ENCODE measurements at regions not wholly inside any gene's neighbourhood (a gene's known extent, or its start where the extent isn't known, plus 50 kb on each side); places are given as distances from the start of the nearest gene placed in this dataset.
"Not testable (repeated sequence)": the region's sequence is repeated elsewhere in the genome, so short reads cannot be mapped to it uniquely, and the experiment has no call there.

DNA sequence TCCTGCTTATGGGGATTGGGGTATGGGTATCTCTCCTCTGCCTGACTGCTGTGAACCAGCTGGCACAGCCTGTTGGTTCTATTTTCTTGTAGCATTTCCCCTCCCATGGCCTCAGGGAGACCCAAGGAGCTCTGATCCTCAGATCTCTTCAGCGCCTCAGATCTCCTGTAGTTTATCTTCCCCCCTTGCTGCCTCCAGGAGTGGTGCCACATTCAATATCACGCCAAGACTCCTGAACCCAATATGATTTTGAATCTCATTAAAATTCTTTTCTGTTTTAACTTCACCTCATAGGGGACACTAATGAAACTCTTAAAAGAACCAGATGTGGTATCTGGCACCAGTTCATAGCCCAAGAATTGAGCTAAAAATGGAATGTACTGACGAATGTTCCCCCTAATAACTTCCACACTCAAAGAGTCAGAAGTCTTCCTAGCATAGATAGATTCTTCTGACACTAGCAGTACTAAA, 59.6 kb upstream of the LIFR start:
- TF ChIP-seq, protein P1, sequence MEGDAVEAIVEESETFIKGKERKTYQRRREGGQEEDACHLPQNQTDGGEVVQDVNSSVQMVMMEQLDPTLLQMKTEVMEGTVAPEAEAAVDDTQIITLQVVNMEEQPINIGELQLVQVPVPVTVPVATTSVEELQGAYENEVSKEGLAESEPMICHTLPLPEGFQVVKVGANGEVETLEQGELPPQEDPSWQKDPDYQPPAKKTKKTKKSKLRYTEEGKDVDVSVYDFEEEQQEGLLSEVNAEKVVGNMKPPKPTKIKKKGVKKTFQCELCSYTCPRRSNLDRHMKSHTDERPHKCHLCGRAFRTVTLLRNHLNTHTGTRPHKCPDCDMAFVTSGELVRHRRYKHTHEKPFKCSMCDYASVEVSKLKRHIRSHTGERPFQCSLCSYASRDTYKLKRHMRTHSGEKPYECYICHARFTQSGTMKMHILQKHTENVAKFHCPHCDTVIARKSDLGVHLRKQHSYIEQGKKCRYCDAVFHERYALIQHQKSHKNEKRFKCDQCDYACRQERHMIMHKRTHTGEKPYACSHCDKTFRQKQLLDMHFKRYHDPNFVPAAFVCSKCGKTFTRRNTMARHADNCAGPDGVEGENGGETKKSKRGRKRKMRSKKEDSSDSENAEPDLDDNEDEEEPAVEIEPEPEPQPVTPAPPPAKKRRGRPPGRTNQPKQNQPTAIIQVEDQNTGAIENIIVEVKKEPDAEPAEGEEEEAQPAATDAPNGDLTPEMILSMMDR (IDR thresholded peaks at IDR 0.05): no peak
- DNase-seq (ENCODE audit: low spot score) (no peak), ATAC-seq (ENCODE audit: low FRiP score) (no peak)

DNA sequence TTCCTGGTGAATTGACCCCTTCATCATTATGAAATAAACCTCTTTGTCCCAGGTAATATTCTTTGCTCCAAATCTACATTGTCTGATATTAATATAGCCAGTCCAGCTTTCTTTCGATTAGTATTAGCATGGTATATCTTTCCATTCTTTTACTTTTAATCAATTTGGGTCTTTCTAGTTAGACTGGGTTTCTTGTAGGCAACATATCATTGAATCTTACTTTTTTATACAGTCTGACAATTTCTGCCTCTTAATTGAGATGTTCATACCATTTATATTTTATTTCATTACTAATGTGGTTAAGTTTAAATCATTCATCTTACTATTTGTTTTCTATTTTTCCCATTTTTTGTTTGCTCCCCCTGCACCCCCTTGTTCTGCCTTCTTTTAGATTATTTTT, 61.7 kb upstream of the LIFR start:
- ATAC-seq (ENCODE audit: low FRiP score) (no peak), DNase-seq (ENCODE audit: low spot score) (no peak)
- TF ChIP-seq, protein P1 (IDR thresholded peaks at IDR 0.05): no peak

- TF ChIP-seq, protein P1 (IDR thresholded peaks at IDR 0.05): no peak
- no peak for DNase-seq (ENCODE audit: low spot score)
- no peak for ATAC-seq (ENCODE audit: low FRiP score)
Observed at GRCh38 chr5:38621331-38621730, 64.9 kb upstream of the LIFR start.

DNA sequence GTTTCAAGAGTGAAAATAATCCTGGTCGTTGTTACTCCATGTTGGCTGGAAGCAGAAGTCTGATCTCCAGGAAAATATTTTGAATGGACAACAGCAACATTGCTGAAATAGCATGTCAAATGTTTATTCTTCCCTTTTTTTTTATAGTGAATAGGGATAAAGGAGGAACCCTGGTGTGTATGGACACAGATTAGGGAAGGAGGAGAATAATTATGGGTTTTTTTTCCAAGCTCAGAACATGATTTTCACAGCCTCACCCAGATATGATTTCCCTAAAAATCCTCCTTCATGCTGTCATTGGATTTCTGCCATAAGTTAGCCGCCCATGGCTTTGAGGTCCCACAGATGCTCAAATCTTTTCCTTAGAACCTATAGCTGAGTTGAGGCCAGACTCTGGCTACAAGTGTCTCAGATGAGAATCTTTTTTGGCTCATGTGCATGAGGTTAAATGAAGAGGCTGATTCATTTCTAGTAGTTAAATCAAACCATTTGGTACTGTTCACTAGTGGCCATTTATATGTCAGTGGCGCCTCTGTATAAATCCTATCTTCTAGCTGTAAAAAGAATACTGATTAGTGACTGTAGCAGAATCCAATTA, 65.5 kb upstream of the LIFR start:
- DNase-seq (ENCODE audit: low spot score) (no peak), ATAC-seq (ENCODE audit: low FRiP score) (peak; percentile 51)
- TF ChIP-seq, protein P1 (IDR thresholded peaks at IDR 0.05): no peak

DNA sequence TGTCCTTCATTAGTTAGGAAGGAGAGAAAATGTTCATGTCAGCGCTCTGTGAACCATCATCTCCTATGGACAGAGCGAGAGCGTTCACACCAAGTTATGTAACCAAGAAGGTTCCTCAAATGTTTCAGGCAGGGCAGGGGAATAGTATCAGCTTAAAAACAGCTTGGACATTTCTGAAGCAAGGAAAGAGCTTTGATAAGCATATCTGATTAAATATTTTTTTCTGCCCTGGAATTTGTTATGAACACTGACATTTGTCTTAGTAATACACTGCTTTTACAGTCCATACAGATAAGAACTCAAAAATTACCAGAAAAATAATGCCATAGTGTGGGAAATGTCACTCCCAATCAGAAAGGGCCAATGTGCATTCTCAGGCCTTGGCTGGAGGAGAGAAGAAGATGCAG, 66.3 kb upstream of the LIFR start:
- TF ChIP-seq, protein P1 (IDR thresholded peaks at IDR 0.05): no peak
- no peak for DNase-seq (ENCODE audit: low spot score)
- ATAC-seq (ENCODE audit: low FRiP score): peak; percentile 64

DNA sequence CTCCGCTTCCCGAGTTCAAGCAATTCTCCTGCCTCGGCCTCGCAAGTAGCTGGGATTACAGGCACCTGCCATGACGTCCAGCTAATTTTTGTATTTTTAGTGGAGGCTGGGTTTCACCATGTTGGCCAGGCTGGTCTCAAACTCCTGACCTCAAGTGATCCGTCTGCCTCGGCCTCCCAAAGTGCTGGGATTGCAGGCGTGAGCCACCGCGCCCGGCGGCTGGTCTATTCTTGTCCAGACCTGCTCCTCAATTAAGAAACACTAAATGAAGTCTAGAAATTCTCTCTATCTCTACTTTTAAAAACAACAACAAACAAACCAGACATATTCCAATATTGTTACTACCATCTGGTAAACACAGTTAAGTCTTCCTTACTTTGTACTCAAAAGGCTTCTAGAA, 68.1 kb upstream of the LIFR start:
- not testable (repeated sequence) for DNase-seq (ENCODE audit: low spot score); ATAC-seq (ENCODE audit: low FRiP score)

GRCh38 chr5:38631376-38631775, 74.9 kb upstream of the LIFR start:
- DNase-seq (ENCODE audit: low spot score); ATAC-seq (ENCODE audit: low FRiP score): not testable (repeated sequence)

- DNase-seq (ENCODE audit: low spot score): no peak
- peak; percentile 59 for ATAC-seq (ENCODE audit: low FRiP score)
- TF ChIP-seq, protein P1 (IDR thresholded peaks at IDR 0.05): no peak
Observed at GRCh38 chr5:38634568-38635369, 78.3 kb upstream of the LIFR start.
